ENCODE measurements at regions not wholly inside any gene's neighbourhood (a gene's known extent, or its start where the extent isn't known, plus 50 kb on each side); places are given as distances from the start of the nearest gene placed in this dataset.

- Histone ChIP-seq H3K9me3 (no peaks in the 10 kb centered on the region), H3K36me3 (ENCODE audit: low read depth) (no peaks in the 10 kb centered on the region), H3K4me1 (ENCODE audit: low read depth) (peaks cover 18% of the 10 kb centered on the region), H3K4me3 (no peak overlapping the region)
- intact Hi-C loops (cut with DNase I, micrococcal nuclease): no loop called here
- DNase-seq: no peak
- TF ChIP-seq CTCF (IDR thresholded peaks at IDR 0.05): no peak
- no peak for ATAC-seq
Observed at GRCh38 chr1:177354247-177354646, 183.5 kb downstream of the BRINP2 start.

- H3K36me3 ChIP-seq (ENCODE audit: low read depth): no peaks in the 10 kb centered on the region
- no peak for TF ChIP-seq CTCF (IDR thresholded peaks at IDR 0.05)
- peak in 2 of 3 donors; percentile 54 to 61 for DNase-seq
- intact Hi-C loops (cut with DNase I, micrococcal nuclease): no loop called here
- ATAC-seq: peak; percentile 73
- peaks cover 21% of the 10 kb centered on the region for H3K4me1 ChIP-seq (ENCODE audit: low read depth)
- H3K9me3 ChIP-seq: no peaks in the 10 kb centered on the region
- H3K4me3 ChIP-seq: no peak overlapping the region
Observed at GRCh38 chr1:177351361-177352108, 180.8 kb downstream of the BRINP2 start.

- TF ChIP-seq CTCF (IDR thresholded peaks at IDR 0.05): no peak
- Histone ChIP-seq H3K36me3 (ENCODE audit: low read depth) (no peaks in the 10 kb centered on the region), H3K4me1 (ENCODE audit: low read depth) (peaks cover 16% of the 10 kb centered on the region), H3K4me3 (no peak overlapping the region), H3K9me3 (no peaks in the 10 kb centered on the region)
- intact Hi-C loops (cut with DNase I, micrococcal nuclease): no loop called here
- ATAC-seq: peak; percentile 89
- DNase-seq: peak; percentile 60 to 86 (median 82)
Observed at GRCh38 chr1:177346790-177347359, 176.1 kb downstream of the BRINP2 start.

- Histone ChIP-seq H3K4me1 (ENCODE audit: low read depth) (peaks cover 3% of the 10 kb centered on the region), H3K4me3 (no peak overlapping the region), H3K36me3 (ENCODE audit: low read depth) (no peaks in the 10 kb centered on the region), H3K9me3 (no peaks in the 10 kb centered on the region)
- no peak for DNase-seq
- intact Hi-C loops (cut with DNase I, micrococcal nuclease): no loop called here
- ATAC-seq: no peak
- TF ChIP-seq CTCF (IDR thresholded peaks at IDR 0.05): no peak
Observed at GRCh38 chr1:177343445-177343844, 172.7 kb downstream of the BRINP2 start.

- H3K4me1 ChIP-seq (ENCODE audit: low read depth): no peaks in the 10 kb centered on the region
- no peaks in the 10 kb centered on the region for H3K36me3 ChIP-seq (ENCODE audit: low read depth)
- intact Hi-C loops (cut with DNase I, micrococcal nuclease): no loop called here
- H3K4me3 ChIP-seq: no peak overlapping the region
- DNase-seq (no peak), ATAC-seq (no peak)
- TF ChIP-seq CTCF (IDR thresholded peaks at IDR 0.05): no peak
- no peaks in the 10 kb centered on the region for H3K9me3 ChIP-seq
Observed at GRCh38 chr1:177341773-177342172, 171.0 kb downstream of the BRINP2 start.
